ENCODE measurements at regions not wholly inside any gene's neighbourhood (a gene's known extent, or its start where the extent isn't known, plus 50 kb on each side); places are given as distances from the start of the nearest gene placed in this dataset.

DNA sequence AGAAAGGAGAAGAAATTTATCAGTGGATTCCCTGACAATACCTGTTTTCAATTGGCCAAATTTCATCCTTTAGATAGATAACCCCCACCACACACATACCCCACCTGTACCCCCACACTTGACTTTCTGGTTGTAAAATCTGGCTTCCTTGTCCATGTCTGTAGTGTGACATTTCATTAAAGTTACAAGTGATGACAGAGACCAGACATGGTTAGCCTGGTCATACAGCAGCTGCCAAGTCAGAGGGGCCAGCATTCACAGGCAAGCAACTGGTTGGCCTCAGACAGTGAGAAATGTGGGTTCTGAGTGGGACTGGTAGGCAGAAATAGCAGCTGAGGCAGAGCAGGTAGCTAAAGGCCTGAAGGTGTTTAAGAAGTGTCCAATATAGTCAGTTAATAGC lies 238.6 kb upstream of the SOX14 start:
- TF ChIP-seq, protein P1, sequence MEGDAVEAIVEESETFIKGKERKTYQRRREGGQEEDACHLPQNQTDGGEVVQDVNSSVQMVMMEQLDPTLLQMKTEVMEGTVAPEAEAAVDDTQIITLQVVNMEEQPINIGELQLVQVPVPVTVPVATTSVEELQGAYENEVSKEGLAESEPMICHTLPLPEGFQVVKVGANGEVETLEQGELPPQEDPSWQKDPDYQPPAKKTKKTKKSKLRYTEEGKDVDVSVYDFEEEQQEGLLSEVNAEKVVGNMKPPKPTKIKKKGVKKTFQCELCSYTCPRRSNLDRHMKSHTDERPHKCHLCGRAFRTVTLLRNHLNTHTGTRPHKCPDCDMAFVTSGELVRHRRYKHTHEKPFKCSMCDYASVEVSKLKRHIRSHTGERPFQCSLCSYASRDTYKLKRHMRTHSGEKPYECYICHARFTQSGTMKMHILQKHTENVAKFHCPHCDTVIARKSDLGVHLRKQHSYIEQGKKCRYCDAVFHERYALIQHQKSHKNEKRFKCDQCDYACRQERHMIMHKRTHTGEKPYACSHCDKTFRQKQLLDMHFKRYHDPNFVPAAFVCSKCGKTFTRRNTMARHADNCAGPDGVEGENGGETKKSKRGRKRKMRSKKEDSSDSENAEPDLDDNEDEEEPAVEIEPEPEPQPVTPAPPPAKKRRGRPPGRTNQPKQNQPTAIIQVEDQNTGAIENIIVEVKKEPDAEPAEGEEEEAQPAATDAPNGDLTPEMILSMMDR (IDR thresholded peaks at IDR 0.05; ENCODE audit: insufficient read depth, low read depth, low read length): no peak
- TF ChIP-seq EZH2 (IDR thresholded peaks at IDR 0.05; ENCODE audit: insufficient read depth, low read length): no peak
